ENCODE measurements at regions not wholly inside any gene's neighbourhood (a gene's known extent, or its start where the extent isn't known, plus 50 kb on each side); places are given as distances from the start of the nearest gene placed in this dataset.

DNA sequence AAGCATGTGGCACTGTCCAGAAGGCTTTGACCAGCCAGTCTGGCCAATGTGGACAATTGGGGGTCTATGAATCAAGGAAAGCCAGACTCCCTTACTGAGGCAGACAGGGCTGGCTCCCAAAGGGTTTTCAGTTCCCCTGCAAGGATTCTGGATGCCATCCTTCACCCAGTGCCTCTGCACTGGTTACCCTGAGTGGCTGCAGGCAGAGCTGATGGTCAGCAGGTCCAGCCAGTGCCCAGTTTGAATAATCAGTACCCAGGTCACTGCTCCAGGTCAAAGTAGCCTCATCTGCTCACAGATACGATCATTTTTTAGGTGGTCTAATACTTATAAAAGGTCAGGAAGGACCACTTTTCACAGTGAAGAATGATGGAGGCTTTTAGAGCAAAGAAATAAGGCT, 52.2 kb upstream of the MAMLD1 start:
- DNase-seq: no peak

DNA sequence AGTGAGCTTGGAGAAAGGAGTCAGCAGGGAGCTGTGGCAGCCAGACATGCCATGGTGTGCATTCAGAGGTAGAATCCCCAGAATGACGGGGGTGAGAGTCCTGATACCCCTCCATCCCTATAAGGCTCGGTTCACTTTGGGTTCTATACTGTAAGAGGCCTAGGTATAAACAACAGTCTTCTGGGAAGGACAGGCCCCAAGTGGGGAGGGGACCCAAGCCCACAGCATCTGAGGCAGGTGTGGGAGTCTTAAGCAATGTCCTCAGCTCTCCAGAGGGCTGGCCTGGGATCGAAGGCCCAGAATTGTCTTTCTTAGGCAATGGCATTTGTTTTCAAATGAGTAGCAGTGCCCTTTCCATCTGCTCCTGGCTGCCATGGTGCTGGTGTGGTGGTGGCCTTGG, 50.2 kb upstream of the MAMLD1 start:
- no peak for DNase-seq

All from suppressor macrophage treated with lipopolysaccharide for 4 hours (primary cell).